ENCODE measurements at regions not wholly inside any gene's neighbourhood (a gene's known extent, or its start where the extent isn't known, plus 50 kb on each side); places are given as distances from the start of the nearest gene placed in this dataset.

GRCh38 chr2:136639651-136640050 is 125.7 kb upstream of the THSD7B start:
- TF ChIP-seq POLR2A (IDR thresholded peaks at IDR 0.05; ENCODE audit: low read depth, low read length) (no peak), CTCF (IDR thresholded peaks at IDR 0.05 in 2 of 3, conservative IDR thresholded peaks at IDR 0.05 in 1 of 3; ENCODE audit: control insufficient read depth in 2 of 3, extremely low read depth in 1 of 3, insufficient read depth in 1 of 3, low read depth in 3 of 3, low read length in 3 of 3) (no peak), CEBPB (IDR thresholded peaks at IDR 0.05; ENCODE audit: borderline replicate concordance in 1 of 2, low read depth in 2 of 2, low read length in 2 of 2) (no peak)

Measured in GM12878 (cell line).